Esophagus squamous epithelium (tissue), 4 donors: ENCODE measurements at regions not wholly inside any gene's neighbourhood (a gene's known extent, or its start where the extent isn't known, plus 50 kb on each side); places are given as distances from the start of the nearest gene placed in this dataset.

Experiments used
- POLR2A ChIP-seq, 4 donors: fragments of 450-650 bp; IDR thresholded peaks; one replicate each; pipeline ENCODE4 v1.6.1; 2017; ENCODE audit warnings: antibody characterized with exemption in 4 of 4, mild to moderate bottlenecking in 4 of 4, moderate library complexity in 3 of 4
- TF ChIP-seq, protein P1 (sequence below), 6 experiments: fragments of 450-650 bp in 4 of 6; fragments of 200-600 bp in 2 of 6; sonication (generic) in 2 of 6; IDR thresholded peaks; one replicate each; pipeline ENCODE4 v1.5.1; 2016 to 2019; ENCODE audit warnings: antibody characterized with exemption in 6 of 6, mild to moderate bottlenecking in 4 of 6, moderate library complexity in 4 of 6

GRCh38 chr16:65617421-65617820 is 495.6 kb upstream of the CDH11 start:
- TF ChIP-seq POLR2A (IDR thresholded peaks at IDR 0.05), result no peak
- TF ChIP-seq, protein P1, sequence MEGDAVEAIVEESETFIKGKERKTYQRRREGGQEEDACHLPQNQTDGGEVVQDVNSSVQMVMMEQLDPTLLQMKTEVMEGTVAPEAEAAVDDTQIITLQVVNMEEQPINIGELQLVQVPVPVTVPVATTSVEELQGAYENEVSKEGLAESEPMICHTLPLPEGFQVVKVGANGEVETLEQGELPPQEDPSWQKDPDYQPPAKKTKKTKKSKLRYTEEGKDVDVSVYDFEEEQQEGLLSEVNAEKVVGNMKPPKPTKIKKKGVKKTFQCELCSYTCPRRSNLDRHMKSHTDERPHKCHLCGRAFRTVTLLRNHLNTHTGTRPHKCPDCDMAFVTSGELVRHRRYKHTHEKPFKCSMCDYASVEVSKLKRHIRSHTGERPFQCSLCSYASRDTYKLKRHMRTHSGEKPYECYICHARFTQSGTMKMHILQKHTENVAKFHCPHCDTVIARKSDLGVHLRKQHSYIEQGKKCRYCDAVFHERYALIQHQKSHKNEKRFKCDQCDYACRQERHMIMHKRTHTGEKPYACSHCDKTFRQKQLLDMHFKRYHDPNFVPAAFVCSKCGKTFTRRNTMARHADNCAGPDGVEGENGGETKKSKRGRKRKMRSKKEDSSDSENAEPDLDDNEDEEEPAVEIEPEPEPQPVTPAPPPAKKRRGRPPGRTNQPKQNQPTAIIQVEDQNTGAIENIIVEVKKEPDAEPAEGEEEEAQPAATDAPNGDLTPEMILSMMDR (IDR thresholded peaks at IDR 0.05), result no peak
